Activated CD8-positive, alpha-beta T cell treated with anti-CD3 and anti-CD28 coated beads for 36 hours (primary cell): ENCODE measurements at regions not wholly inside any gene's neighbourhood (a gene's known extent, or its start where the extent isn't known, plus 50 kb on each side); places are given as distances from the start of the nearest gene placed in this dataset.

ENCODE experiments used
- ATAC-seq: fragments of 200-7000 bp; cut with Tn5 transposase; one replicate; pipeline ENCODE4 v1.10.0; 2021; ENCODE audit warnings: mild to moderate bottlenecking, moderate library complexity
- CTCF ChIA-PET: fragments of 350-600 bp; sonication (Branson Sonifier 250); formaldehyde crosslinking; loops from one replicate; lab custom pipeline; 2021; ENCODE audit warnings: antibody characterized with exemption; lab: Charles Lee
- POLR2A ChIA-PET: fragments of 350-600 bp; sonication (Branson Sonifier 250); formaldehyde crosslinking; loops from one replicate; lab custom pipeline; 2021; ENCODE audit warnings: antibody characterized with exemption; lab: Charles Lee
- DNase-seq: peaks from one replicate; pipeline ENCODE4 v3.0.0-alpha.2; 2020
- H3K27ac Mint-ChIP-seq: one replicate; pipeline ENCODE4 v1.8.0; 2021; ENCODE audit warnings: mild to moderate bottlenecking, mixed read lengths
- H3K27me3 Mint-ChIP-seq: one replicate; pipeline ENCODE4 v1.8.0; 2021; ENCODE audit warnings: mixed read lengths
- H3K36me3 Mint-ChIP-seq: one replicate; pipeline ENCODE4 v1.8.0; 2021; ENCODE audit warnings: low read depth, mixed read lengths
- H3K4me1 Mint-ChIP-seq: one replicate; pipeline ENCODE4 v1.8.0; 2021; ENCODE audit warnings: low read depth, mixed read lengths
- H3K4me3 Mint-ChIP-seq: one replicate; pipeline ENCODE4 v1.8.0; 2021; ENCODE audit warnings: mild to moderate bottlenecking, moderate library complexity, mixed read lengths
- H3K9me3 Mint-ChIP-seq: one replicate; pipeline ENCODE4 v1.8.0; 2021; ENCODE audit warnings: mixed read lengths
- CTCF ChIP-seq: fragments of 200-600 bp; IDR thresholded peaks from one replicate; pipeline ENCODE4 v1.8.0; 2022; ENCODE audit warnings: antibody characterized with exemption, mild to moderate bottlenecking
- intact Hi-C: fragments of 100-400 bp; cut with micrococcal nuclease; formaldehyde crosslinking; loops from one replicate; pipeline ENCODE4 v1.10.0; 2022

GRCh38 chr14:71698027-71698426, 234.2 kb upstream of the RGS6 start:
- no peaks in the 10 kb centered on the region for H3K27me3 Mint-ChIP-seq
- TF ChIP-seq CTCF, result no peak
- intact Hi-C loops, result no loop called here
- H3K27ac Mint-ChIP-seq, result no peak overlapping the region
- ChIA-PET CTCF (interaction anchor here (0.7 kb wide), 1 partner anchor 55 kb away, joined by 3 read pairs; no protein-coding TSS in a partner anchor), POLR2A (no interaction called here)
- H3K9me3 Mint-ChIP-seq, result no peaks in the 10 kb centered on the region
- no peak overlapping the region for H3K4me3 Mint-ChIP-seq
- DNase-seq, result peak; percentile 20
- peaks cover 33% of the 10 kb centered on the region for H3K36me3 Mint-ChIP-seq
- ATAC-seq, result peak; percentile 77
- peaks cover 8% of the 10 kb centered on the region for H3K4me1 Mint-ChIP-seq

GRCh38 chr14:71698673-71699072, 233.6 kb upstream of the RGS6 start:
- intact Hi-C loops, result no loop called here
- ATAC-seq (no peak), DNase-seq (no peak)
- H3K27ac Mint-ChIP-seq, result no peak overlapping the region
- CTCF ChIA-PET, result no interaction called here
- POLR2A ChIA-PET, result no interaction called here
- H3K9me3 Mint-ChIP-seq, result no peaks in the 10 kb centered on the region
- no peaks in the 10 kb centered on the region for H3K27me3 Mint-ChIP-seq
- no peak for TF ChIP-seq CTCF
- H3K36me3 Mint-ChIP-seq, result peaks cover 33% of the 10 kb centered on the region
- no peak overlapping the region for H3K4me3 Mint-ChIP-seq
- peaks cover 5% of the 10 kb centered on the region for H3K4me1 Mint-ChIP-seq

GRCh38 chr14:71701990-71702389, 230.2 kb upstream of the RGS6 start:
- ATAC-seq (no peak), DNase-seq (no peak)
- peaks cover 5% of the 10 kb centered on the region for H3K4me1 Mint-ChIP-seq
- no peak for TF ChIP-seq CTCF
- no peak overlapping the region for H3K27ac Mint-ChIP-seq
- H3K9me3 Mint-ChIP-seq, result no peaks in the 10 kb centered on the region
- no peaks in the 10 kb centered on the region for H3K27me3 Mint-ChIP-seq
- no peak overlapping the region for H3K4me3 Mint-ChIP-seq
- intact Hi-C loops, result no loop called here
- ChIA-PET CTCF (no interaction called here), POLR2A (interaction anchor here (0.6 to 2.1 kb wide), 2 partner anchors 12 to 43 kb away, joined by 5 to 6 read pairs; no protein-coding TSS in a partner anchor)
- peaks cover 25% of the 10 kb centered on the region for H3K36me3 Mint-ChIP-seq

GRCh38 chr14:71702786-71703185, 229.4 kb upstream of the RGS6 start:
- Mint-ChIP-seq H3K27me3 (no peaks in the 10 kb centered on the region), H3K27ac (no peak overlapping the region), H3K4me3 (no peak overlapping the region), H3K36me3 (peaks cover 23% of the 10 kb centered on the region), H3K4me1 (peaks cover 3% of the 10 kb centered on the region), H3K9me3 (no peaks in the 10 kb centered on the region)
- ChIA-PET CTCF (no interaction called here), POLR2A (no interaction called here)
- intact Hi-C loops, result no loop called here
- no peak for ATAC-seq
- TF ChIP-seq CTCF, result no peak
- no peak for DNase-seq

- peaks cover 3% of the 10 kb centered on the region for H3K4me1 Mint-ChIP-seq
- ATAC-seq (no peak), DNase-seq (no peak)
- intact Hi-C loops, result no loop called here
- no peak overlapping the region for H3K4me3 Mint-ChIP-seq
- no peak overlapping the region for H3K27ac Mint-ChIP-seq
- TF ChIP-seq CTCF, result no peak
- ChIA-PET POLR2A (no interaction called here), CTCF (no interaction called here)
- H3K27me3 Mint-ChIP-seq, result no peaks in the 10 kb centered on the region
- H3K9me3 Mint-ChIP-seq, result no peaks in the 10 kb centered on the region
- H3K36me3 Mint-ChIP-seq, result peaks cover 20% of the 10 kb centered on the region
These were observed 228.8 kb upstream of the RGS6 start for GRCh38 chr14:71703477-71703876.
